NT2/D1 (cell line): ENCODE measurements at regions not wholly inside any gene's neighbourhood (a gene's known extent, or its start where the extent isn't known, plus 50 kb on each side); places are given as distances from the start of the nearest gene placed in this dataset.

Experiments
- SUZ12 ChIP-seq: IDR thresholded peaks from 2 replicates; pipeline ENCODE4 v1.6.1; 2011; ENCODE audit not compliant: insufficient read length, insufficient read depth; ENCODE audit errors: extremely low read depth
- YY1 ChIP-seq: IDR thresholded peaks from 2 replicates; pipeline ENCODE4 v1.6.1; 2011; ENCODE audit not compliant: insufficient read length, insufficient read depth
- ZNF274 ChIP-seq: IDR thresholded peaks from 2 replicates; pipeline ENCODE4 v1.6.1; 2011; ENCODE audit warnings: mild to moderate bottlenecking, low read depth, low read length

GRCh38 chr12:38427442-38427841, 110.9 kb downstream of the ALG10B start:
- TF ChIP-seq ZNF274 (no peak), SUZ12 (no peak), YY1 (no peak)
